GM04504 (cell line): ENCODE measurements at regions not wholly inside any gene's neighbourhood (a gene's known extent, or its start where the extent isn't known, plus 50 kb on each side); places are given as distances from the start of the nearest gene placed in this dataset.

Experiments used
- DNase-seq: peaks from one replicate; pipeline ENCODE4 v3.0.0-alpha.2; 2012; ENCODE audit warnings: low read depth

DNA sequence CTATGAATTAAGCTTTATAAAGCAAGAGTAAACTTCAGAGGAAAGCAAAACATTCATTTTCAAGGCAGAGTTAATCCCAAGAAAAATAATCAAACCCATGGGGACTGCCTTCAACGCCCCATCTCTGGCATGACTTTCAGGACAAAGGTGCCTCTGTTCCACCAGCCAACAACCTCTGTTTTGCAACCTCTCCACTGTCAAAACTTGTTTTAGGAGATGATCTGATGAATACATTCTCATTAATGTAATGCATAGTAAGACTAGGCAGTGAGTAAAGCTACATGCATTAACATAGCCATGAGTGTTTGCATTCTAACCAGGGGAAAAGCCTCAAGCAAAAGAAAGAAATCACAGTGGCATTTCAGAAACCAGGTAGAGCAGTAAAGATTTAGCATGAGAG is 357.0 kb downstream of the FBXO15 start:
- no peak for DNase-seq

DNA sequence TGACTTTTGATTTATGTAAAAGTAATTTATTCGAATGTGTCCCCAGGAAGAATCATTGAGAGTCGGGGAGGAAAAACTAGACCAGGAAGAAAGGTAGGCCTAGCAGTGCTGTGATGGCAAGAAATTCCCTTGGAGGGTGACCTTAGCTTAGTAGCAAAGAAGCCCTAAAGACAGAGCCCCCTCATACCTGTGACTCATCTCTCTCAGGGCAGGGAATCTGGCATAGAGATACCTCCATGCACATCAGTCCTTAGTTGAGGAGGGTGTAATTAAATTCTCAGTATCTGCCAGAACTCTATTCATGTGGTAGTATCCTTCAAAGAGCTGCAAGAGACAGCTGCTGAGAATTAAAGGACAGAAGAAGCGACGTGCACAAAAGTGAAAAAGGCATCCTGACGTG is 360.3 kb downstream of the FBXO15 start:
- DNase-seq: no peak

DNA sequence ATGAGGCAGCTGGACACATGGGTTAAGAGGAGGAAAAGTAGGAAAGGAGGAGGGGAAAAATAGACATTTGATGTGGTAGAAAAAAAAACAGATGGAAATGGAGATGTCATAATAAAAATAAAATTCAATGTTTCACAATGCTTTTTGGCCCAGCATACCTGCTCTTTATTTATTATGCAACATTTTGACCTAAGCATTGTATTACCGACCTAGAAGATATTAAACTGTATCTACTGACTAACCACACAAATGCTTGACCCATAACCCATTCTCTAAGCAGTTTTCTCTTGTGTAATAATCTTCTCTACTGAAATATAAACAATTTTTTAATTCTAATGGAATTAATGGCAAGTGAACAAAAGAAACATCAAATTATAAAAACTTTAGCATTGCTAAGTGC is 362.3 kb downstream of the FBXO15 start:
- DNase-seq: no peak

DNA sequence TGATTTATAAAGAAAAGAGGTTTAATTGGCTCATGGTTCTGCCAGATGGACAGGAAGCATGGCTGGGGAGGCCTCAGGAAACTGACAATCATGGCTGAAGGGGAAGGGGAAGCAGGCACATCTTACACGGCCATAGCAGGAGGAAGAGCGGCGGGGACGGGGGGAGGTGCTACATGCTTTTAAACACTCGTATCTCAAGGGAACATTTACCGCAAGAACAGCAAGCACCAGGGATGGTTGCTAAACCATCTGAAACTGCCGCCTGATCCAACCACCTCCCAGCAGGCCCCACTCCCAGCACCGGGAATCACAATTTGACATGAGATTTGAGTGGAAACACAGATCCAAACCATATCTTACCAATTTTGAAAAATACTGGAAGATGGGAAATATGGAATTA is 362.8 kb downstream of the FBXO15 start:
- DNase-seq: no peak

DNA sequence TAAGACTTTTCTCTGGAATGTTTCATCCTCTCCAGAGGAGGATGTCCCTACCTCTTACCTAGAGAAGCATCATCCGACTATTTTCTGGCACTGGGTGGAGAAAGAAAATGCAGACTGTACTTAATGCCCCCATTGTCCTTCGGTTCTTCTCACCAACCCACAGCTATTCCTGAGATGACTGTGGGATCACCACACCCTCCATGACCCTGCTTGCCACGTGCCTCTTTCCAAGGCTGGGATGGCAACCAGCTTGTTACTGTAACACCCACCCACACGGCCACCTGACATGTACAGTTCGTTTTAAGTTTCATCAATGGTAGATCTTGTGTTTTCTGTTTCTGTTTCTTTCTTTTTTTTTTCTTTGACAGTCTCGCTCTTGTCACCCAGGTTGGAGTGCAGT is 365.2 kb downstream of the FBXO15 start:
- DNase-seq: no peak

DNA sequence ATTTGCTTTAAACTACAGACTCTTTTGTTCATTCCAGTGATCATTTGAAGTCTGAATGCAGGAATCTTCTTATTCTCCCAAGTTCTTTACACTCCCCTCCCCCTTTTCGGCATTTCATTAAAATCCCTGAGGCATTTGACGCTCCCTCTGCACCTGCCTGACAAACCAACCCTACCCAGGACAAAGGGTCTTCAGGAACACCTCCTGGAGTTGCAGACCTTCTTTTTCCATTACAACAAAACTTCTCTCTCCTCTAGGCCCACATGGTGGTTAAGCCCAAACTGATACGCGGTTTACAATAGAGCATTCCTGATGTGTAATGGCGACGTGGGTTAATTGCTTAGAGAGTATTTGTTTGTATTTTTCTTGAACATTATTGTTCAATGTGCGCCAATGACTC is 367.4 kb downstream of the FBXO15 start:
- no peak for DNase-seq

DNA sequence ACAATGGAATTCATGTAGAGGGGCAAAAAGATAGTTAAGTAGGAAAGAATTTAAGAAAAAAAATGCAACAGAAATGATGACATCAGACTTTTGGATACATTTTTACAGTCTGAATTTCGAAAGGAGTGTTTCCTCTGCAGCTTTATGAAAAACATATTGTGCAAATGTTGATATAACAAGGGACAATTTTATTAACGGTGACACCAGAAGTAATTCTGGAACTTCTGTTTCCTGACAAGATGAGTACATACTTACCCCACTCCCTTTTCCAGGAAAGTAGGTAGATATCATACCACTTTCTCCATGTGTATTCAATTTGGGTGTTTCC is 369.6 kb downstream of the FBXO15 start:
- DNase-seq: no peak

DNA sequence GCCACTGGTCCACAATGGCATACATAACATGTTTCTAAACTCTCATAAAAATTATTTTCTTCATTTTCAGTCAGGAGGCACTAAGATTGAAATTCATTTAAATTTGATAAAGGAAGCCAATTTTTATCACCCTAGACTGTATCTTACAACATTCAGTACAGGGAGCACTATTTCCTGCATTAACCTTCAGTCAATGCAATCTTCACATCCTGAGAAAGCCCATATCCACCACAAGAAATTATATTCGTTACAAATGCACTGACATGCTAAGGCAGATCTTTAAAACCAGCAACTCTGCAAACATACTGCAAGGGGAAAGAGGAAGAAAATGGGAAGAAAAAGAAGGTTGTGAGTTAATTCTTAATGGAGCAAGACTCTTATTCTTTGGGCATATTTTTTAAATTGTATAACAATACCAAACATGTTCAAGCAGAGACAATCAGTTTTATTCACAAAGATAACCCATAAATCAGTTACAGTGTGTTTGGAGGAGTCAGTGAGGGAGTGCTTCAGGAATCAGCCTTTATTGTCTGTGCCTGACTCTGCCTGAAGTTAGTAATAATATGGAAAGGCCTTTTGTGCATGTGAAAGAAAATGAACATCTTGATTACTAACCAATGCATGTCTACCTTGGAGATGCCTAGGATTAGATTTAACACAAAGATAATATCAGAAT is 370.1 kb downstream of the FBXO15 start:
- DNase-seq: no peak

DNA sequence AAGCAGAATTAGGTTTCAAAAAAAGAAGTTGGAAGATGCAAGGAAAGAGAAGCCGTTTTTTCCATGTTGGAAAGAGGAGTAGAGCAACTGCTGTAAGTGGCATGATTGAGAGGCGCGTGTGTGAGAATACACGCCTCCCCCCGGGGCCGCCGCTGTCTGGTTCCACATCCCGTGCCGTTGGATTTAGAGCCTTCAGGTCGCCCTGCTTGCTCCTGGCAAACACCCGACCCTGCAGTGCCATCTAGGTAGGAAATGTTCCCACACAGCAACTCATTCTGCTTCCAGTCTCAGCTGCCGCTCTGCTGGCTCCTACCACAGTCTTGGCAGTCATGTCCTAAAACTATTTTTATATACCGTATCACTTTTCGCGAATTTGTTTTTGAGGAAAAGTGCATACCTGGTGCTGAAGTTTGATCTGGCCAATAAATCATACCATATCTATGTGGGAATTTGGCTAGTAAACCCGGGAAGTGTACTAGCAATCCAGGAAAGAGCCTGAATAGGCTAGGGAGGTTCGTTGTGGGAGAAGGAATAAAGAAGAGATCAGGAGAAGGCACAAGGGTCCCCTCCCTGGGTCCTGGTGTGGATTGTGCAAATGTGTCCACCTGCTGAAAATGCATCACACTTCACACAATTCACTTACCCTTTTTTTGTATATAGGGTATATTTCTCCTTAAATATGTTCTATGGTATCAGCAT is 372.7 kb downstream of the FBXO15 start:
- DNase-seq: no peak

DNA sequence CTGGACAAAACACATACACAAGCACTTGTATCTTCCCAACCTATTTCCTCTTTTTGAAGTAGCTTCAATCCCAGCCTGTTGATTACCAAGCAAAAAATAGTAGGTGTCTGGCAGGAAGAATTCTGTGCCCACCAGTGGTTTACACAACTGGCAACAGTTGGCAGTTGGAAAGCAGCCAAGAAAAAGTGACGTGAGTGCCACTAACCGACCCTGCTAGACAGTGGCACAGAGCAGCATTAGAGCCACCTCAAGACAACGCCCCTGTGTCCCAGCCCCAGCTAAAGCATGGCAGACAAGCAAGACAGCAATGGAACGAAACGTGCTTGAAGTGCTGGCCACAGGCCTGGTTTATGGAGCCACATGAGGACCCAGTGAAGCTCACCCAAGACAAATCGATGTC is 379.6 kb downstream of the FBXO15 start:
- no peak for DNase-seq

DNA sequence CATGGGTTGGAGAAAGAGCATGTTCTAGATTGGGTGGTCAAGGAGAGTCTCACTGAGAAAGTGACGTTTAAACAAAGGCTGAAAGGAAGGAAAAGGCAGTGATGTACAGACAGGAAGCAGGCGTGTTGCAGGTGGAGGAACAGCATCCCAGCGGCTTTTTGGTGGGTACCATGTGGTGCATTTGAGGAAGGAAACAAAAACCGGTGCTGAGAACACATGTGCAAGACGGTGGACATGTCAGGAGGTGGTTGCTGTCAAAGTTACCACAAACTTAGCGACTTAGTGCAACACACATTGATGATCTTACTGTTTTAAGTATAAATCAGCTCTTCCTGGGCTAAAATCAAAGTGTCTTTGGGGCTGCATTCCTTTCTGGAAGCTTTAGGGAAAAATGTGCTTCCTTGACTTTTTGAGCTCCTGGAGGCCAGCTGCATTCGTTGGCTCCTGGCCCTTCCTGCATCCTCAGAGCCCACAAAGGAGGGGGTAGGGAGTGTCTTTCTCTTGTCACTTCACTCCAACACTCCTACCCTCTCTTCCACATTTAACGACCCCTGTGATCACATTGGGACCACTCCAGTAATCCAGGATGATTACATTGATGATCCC is 380.6 kb downstream of the FBXO15 start:
- DNase-seq: no peak

DNA sequence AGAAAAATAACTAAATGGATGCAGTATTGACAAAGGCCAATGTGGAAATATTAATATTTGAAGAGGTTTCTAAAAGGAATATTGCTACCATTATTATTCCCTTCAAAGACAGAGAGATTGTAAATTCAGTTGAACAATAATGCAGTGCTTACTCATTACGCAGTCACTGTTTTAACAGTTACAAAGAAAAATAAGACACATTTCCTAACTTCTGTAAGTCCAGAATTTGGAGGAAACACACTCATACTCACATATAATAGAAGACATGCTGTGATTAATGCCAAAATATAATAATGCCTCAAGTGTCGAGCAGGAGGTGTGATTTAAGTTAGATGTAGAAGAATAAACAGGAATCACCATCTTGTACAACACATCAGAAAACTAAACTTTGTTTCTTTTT is 389.2 kb downstream of the FBXO15 start:
- DNase-seq: no peak

DNA sequence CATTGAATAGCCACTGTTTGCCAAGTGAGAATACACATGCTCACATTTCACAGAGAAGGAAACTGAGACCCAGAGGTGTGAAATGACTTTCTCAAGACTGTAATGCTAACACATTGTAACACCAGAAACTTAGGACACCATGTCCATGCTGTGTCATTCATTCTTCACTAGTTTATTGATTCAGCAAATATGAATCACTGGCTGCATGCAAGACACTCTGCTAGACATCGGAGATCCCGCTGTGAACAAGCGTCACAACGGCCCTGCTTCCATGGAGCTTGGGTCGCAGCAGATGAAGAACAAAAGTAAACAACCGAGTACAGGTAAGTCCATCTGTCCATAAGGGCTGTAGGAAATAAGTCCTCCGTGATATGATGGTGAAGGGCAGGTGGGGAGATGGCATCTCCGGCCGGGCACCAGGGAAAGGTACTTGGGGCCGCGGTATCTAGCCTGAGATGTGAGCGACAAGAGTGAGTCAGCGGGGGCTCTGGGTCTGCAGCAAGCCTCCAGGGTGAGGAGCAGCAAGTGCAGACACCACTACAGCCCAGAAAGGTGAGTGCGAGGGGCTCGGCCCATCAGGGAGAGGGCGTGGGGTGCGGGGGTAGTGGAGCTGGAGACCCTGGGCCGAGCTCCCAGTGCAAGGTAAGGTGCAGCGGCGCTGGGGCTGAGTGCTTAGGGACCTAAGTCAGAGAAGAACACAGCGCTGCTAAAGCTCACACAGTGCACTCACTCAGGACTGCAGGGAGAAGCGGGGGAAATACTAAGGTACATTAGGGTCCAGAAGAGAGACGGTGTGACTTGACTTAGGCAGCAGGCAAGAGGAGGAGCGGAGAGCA is 391.2 kb downstream of the FBXO15 start:
- DNase-seq: no peak

DNA sequence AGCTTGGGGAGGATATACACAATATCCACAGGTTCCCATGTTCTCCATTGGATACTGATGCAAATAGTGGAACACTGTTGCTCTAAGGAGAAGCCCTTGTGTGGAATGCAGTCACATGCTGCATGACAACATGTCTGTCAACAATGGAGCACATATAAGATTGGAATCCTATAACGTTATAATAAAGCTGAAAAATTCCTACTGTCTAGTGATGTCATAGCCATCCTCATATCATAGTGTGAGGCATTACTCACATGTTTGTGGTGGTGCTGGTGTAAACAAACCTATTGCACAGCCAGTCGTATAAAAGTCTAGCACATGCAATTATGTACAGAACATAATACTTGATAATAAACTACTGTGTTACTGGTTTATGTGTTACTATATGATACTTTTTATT is 394.7 kb downstream of the FBXO15 start:
- DNase-seq: no peak

DNA sequence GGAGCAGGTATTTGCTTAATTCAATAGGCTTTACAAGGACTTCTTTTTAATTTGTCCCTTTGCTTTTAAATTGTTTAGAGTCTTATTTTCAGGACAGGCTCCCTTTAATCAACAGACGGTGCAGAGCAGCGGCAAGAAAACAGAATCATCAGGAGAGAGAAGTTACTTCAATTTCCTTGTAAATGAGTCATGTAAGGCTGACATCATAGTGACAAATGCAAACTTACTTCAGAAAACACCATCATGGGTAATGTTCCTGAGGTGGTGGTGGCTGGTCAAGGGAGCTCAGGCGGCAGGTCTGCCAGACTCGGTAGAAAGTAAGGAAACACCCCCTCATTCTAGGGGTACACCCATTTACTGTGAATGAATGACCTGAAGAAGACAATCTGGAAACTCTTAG is 395.1 kb downstream of the FBXO15 start:
- peak; percentile 3 for DNase-seq

DNA sequence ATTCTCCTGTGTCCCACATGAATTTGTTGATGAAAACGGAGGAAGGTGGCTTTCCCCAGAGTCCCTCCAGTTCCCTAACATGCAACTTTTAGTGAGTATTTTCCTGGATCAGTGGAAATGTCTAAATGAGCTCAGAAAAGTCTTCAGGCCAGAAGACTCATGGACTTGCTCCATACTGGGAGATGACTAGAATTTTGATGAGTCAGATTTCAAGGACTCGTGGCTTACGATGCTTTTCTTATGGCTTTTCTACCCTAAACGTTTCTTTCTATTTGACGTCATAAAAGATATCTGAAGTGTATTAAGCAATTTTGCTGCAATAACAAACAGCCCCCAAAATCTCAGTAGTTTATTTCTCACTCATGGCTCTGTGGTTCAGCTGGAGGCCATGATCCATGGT is 397.6 kb downstream of the FBXO15 start:
- no peak for DNase-seq

DNA sequence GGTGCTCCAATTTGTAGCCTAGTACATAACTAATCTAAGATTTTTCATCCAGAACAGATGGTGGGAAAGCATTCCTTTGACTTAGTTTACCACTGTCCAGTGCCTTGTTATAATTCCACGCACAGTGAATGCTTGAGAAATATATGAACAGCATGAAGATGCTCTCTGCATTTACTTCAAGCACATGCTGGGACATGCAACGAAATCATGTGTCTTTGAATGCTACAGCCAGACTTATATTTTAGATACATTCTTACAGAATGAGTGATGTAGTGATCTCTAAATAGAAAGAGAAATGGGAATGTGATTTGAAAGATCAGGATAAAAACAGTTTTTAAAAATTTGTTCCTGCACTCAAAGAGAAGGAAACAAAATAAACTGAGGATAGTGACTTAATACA is 398.3 kb downstream of the FBXO15 start:
- DNase-seq: no peak

DNA sequence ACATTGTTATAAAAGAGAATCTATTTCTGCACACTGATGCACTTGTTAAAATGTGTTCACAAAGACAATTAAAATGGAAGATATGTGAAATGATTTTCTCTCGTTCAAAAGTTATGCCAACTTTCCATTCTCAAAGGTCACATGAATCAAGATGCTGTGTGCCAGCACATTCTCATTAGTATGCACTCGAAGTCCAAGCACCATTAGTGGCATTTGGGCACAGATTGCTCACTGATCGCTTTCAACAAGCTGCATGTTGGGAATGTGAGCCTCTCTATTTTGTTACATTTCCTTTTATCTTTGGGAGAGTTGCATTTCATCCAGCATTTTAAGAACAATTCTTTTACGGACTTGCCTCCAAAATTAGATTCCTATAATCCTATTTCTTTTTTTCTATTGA is 398.9 kb downstream of the FBXO15 start:
- no peak for DNase-seq

DNA sequence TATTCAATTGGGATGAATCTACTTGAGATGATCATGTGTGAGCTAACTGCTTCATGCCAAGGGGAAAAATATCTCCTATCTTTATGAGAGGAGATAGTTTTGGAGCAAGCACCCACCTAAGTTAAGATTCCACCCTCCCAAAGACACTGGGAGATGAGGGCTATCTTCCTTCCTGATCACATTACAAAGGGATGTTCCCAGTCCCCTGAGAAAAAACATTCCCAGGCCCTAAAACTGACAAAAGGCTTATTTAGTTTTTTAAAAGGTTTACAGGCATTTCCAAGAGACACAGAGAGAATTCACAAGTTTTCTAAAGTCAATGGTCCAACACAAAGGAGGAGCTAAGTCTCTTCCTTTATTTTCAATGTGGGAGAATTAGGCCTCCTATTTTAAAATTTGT is 401.5 kb downstream of the FBXO15 start:
- DNase-seq: no peak

DNA sequence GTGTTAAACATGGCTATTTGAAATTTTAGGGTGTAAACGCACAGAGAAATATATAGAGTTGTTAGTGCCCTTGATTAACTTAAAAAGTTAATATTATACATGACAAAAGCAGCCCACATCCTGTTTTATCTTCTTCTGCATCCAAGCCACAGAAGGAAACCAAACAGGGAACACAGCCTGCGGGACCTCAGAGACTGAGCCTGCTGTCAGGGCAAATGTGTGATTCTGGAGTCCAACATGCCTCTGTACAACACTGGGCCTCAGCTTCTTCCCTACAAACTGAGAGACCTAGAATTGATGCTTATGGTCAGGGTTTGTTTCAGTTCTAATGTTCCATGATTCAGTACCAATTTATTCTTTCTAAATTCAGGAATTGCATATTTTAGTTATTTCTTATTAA is 404.7 kb downstream of the FBXO15 start:
- no peak for DNase-seq

DNA sequence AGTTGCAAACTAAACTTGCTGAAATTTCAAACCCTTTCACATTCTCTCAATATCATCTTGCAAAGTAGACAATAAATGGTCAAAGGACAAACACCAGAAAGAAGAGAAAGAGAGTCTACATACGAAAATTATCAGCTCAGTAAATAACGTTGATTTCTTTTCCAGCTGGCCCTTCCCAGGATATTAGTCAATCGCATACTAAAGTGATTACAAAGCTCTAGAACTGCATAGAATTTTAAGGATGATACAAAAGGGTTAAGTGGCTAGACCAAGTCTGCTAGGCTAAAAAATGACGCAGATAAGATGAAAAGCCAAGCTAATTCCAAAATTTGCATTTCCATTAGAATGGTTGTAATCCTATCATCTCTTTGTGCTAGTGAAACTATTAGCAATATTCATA is 405.7 kb downstream of the FBXO15 start:
- no peak for DNase-seq

DNA sequence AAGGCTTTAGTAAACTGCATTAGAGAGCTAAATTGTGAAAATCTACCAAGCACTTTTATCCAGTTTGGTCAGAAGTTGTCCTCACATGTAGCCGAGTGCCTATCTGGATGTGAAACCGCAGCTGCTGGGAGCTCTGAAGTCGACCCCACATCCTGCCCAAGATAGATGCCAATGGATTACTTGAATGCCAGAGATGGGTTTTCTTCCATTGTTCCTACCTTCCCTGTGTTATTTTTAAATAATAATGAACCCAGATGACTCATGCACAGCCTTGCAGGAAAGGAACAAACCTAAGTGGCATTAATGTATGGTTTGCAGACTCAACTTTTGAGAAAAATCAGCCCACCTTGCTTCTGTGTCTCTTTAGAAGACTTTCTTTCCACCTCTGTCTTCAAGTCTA is 408.5 kb downstream of the FBXO15 start:
- DNase-seq: no peak

DNA sequence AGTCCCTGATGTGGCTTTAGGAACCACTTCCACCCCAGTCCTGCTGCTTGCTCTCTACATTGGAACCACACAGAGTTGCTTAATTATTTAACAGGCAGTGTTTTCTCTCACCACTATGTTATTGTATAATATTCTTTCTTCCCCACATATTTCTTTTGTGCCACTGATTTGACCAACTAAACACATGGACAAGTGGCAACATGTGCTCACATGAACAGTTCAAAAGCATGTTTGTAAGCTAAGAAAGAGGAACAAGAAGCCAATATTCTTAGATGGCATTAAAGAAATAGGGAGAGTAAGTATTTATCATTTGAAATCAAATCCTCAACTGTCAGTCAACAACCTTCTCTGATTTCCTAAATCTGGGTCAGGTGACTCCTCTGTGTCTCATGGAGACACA is 409.6 kb downstream of the FBXO15 start:
- DNase-seq: no peak
